OCI-LY3 (cell line): ENCODE measurements at regions not wholly inside any gene's neighbourhood (a gene's known extent, or its start where the extent isn't known, plus 50 kb on each side); places are given as distances from the start of the nearest gene placed in this dataset.

Experiments used
- H2AFZ ChIP-seq: fragments of 200-600, 300-600 bp; shearing (Covaris generic); 2 replicates; pipeline ENCODE4 v1.6.0; 2014; ENCODE audit warnings: antibody characterized with exemption, low read depth, low read length
- H3K27ac ChIP-seq: fragments of 200-600, 300-600 bp; sonication (generic); 2 replicates; pipeline ENCODE4 v1.5.1; 2014; ENCODE audit warnings: mild to moderate bottlenecking, low read length, moderate library complexity, mixed read lengths
- H3K27me3 ChIP-seq: fragments of 200-600, 300-600 bp; sonication (generic); 2 replicates; pipeline ENCODE4 v1.6.1; 2014; ENCODE audit warnings: low read depth, low read length, mixed read lengths
- H3K36me3 ChIP-seq: fragments of 200-600, 300-600 bp; sonication (generic); replicated peaks from 2 replicates; pipeline ENCODE3; 2014; ENCODE audit warnings: low read depth, low read length, mixed read lengths
- H3K4me1 ChIP-seq: fragments of 300-600, 200-600 bp; sonication (generic); 2 replicates; pipeline ENCODE4 v1.6.1; 2014; ENCODE audit warnings: low read length, mixed read lengths
- H3K4me2 ChIP-seq: fragments of 200-600, 300-600 bp; sonication (generic); 2 replicates; pipeline ENCODE4 v1.6.1; 2014; ENCODE audit warnings: low read length, mixed read lengths
- H3K4me3 ChIP-seq: fragments of 300-600, 200-600 bp; sonication (generic); 2 replicates; pipeline ENCODE4 v1.5.1; 2014; ENCODE audit warnings: antibody characterized with exemption, mild to moderate bottlenecking, low read length, moderate library complexity
- H3K79me2 ChIP-seq: fragments of 300-600, 200-600 bp; shearing (Covaris generic); 2 replicates; pipeline ENCODE4 v1.6.1; 2014; ENCODE audit warnings: mild to moderate bottlenecking, low read length, mixed read lengths
- H3K9ac ChIP-seq: fragments of 300-600, 200-600 bp; shearing (Covaris generic); 2 replicates; pipeline ENCODE4 v1.6.0; 2014; ENCODE audit warnings: mild to moderate bottlenecking, low read length, moderate library complexity
- H3K9me3 ChIP-seq: fragments of 200-600, 300-600 bp; shearing (Covaris generic); 2 replicates; pipeline ENCODE4 v1.6.1; 2014; ENCODE audit warnings: low read length, mixed read lengths; ENCODE audit not compliant: insufficient read depth
- H4K20me1 ChIP-seq: fragments of 200-600, 300-600 bp; sonication (generic); 2 replicates; pipeline ENCODE4 v1.6.1; 2016; ENCODE audit warnings: low read length, mixed read lengths; ENCODE audit not compliant: insufficient read depth
- CTCF ChIP-seq: fragments of 200-600, 300-600 bp; sonication (generic); IDR thresholded peaks from 2 replicates; pipeline ENCODE4 v1.5.1; 2014; ENCODE audit warnings: antibody characterized with exemption, low read length, low read depth
- EZH2phosphoT487 ChIP-seq: fragments of 200-600 bp; shearing (Covaris generic); IDR thresholded peaks from 2 replicates; pipeline ENCODE4 v1.6.1; 2018; ENCODE audit warnings: antibody characterized with exemption, mixed run types, low read depth

GRCh38 chr1:193674292-193674944, 488.0 kb upstream of the B3GALT2 start:
- H4K20me1 ChIP-seq, result no peaks in the 10 kb centered on the region
- no peak overlapping the region for H3K9ac ChIP-seq
- no peak overlapping the region for H2AFZ ChIP-seq
- H3K4me3 ChIP-seq, result no peak overlapping the region
- H3K9me3 ChIP-seq, result no peaks in the 10 kb centered on the region
- no peak overlapping the region for H3K4me2 ChIP-seq
- no peaks in the 10 kb centered on the region for H3K27me3 ChIP-seq
- H3K27ac ChIP-seq, result no peak overlapping the region
- no peaks in the 10 kb centered on the region for H3K79me2 ChIP-seq
- TF ChIP-seq CTCF, result no peak
- no peak for TF ChIP-seq EZH2phosphoT487
- H3K36me3 ChIP-seq, result no peaks in the 10 kb centered on the region
- no peaks in the 10 kb centered on the region for H3K4me1 ChIP-seq

- H3K9me3 ChIP-seq, result no peaks in the 10 kb centered on the region
- no peak overlapping the region for H3K9ac ChIP-seq
- no peaks in the 10 kb centered on the region for H3K27me3 ChIP-seq
- peaks cover 3% of the 10 kb centered on the region; the same call in 1 of the 2 replicates for H3K4me1 ChIP-seq
- H3K4me3 ChIP-seq, result no peak overlapping the region
- H3K79me2 ChIP-seq, result no peaks in the 10 kb centered on the region
- no peak overlapping the region for H3K27ac ChIP-seq
- H3K36me3 ChIP-seq, result no peaks in the 10 kb centered on the region
- no peak for TF ChIP-seq CTCF
- no peak for TF ChIP-seq EZH2phosphoT487
- no peaks in the 10 kb centered on the region for H4K20me1 ChIP-seq
- H2AFZ ChIP-seq, result no peak overlapping the region
- H3K4me2 ChIP-seq, result no peak overlapping the region
These were observed 480.2 kb upstream of the B3GALT2 start for GRCh38 chr1:193666485-193667083.

- Histone ChIP-seq H4K20me1 (no peaks in the 10 kb centered on the region), H3K79me2 (no peaks in the 10 kb centered on the region), H3K9ac (no peak overlapping the region), H2AFZ (no peak overlapping the region), H3K36me3 (no peaks in the 10 kb centered on the region), H3K9me3 (no peaks in the 10 kb centered on the region), H3K4me3 (no peak overlapping the region), H3K4me2 (no peak overlapping the region), H3K27me3 (no peaks in the 10 kb centered on the region), H3K27ac (no peak overlapping the region), H3K4me1 (peaks cover 3% of the 10 kb centered on the region; the same call in 1 of the 2 replicates)
- TF ChIP-seq CTCF (no peak), EZH2phosphoT487 (no peak)
These were observed 477.6 kb upstream of the B3GALT2 start for GRCh38 chr1:193663965-193664364.

GRCh38 chr1:193662030-193662429, 475.6 kb upstream of the B3GALT2 start:
- no peak overlapping the region for H3K4me2 ChIP-seq
- H3K9ac ChIP-seq, result no peak overlapping the region
- no peaks in the 10 kb centered on the region for H3K9me3 ChIP-seq
- H3K4me1 ChIP-seq, result peaks cover 3% of the 10 kb centered on the region; the same call in 1 of the 2 replicates
- no peak overlapping the region for H3K27ac ChIP-seq
- H3K79me2 ChIP-seq, result no peaks in the 10 kb centered on the region
- H3K4me3 ChIP-seq, result no peak overlapping the region
- no peaks in the 10 kb centered on the region for H3K27me3 ChIP-seq
- no peaks in the 10 kb centered on the region for H4K20me1 ChIP-seq
- no peak for TF ChIP-seq CTCF
- TF ChIP-seq EZH2phosphoT487, result no peak
- H2AFZ ChIP-seq, result no peak overlapping the region
- H3K36me3 ChIP-seq, result no peaks in the 10 kb centered on the region
